Heart right ventricle (tissue), 16 donors: ENCODE measurements at regions not wholly inside any gene's neighbourhood (a gene's known extent, or its start where the extent isn't known, plus 50 kb on each side); places are given as distances from the start of the nearest gene placed in this dataset.
A peak's percentile ranks its signal among the peaks of the same experiment; 100 is the strongest.
"Not testable (repeated sequence)": the region's sequence is repeated elsewhere in the genome, so short reads cannot be mapped to it uniquely, and the experiment has no call there.

ENCODE experiments used
- ATAC-seq, 8 donors: fragments of 200-7000 bp; cut with Tn5 transposase; one replicate each; pipeline ENCODE4 v1.9.1; 2020; ENCODE audit warnings: mild to moderate bottlenecking in 8 of 8, moderate library complexity in 8 of 8, moderate number of reproducible peaks in 1 of 8
- DNase-seq, 2 donors: peaks; one replicate each; pipeline ENCODE4 v3.0.0-alpha.2; 2020
- H3K27ac ChIP-seq, 10 donors: fragments of 200-600 bp; sonication (generic) in 2 of 10; one replicate each; pipeline versions ENCODE4 v1.5.0 to v1.8.0; 2020 to 2022; ENCODE audit warnings: mild to moderate bottlenecking in 3 of 10
- H3K27me3 ChIP-seq, 7 donors: fragments of 200-600 bp; one replicate each; pipeline ENCODE4 v1.8.0; 2021 to 2022; ENCODE audit warnings: mild to moderate bottlenecking in 2 of 7
- H3K36me3 ChIP-seq, 9 donors: fragments of 200-600 bp; sonication (generic) in 1 of 9; one replicate each; pipeline versions ENCODE4 v1.5.0 to v1.8.0; 2020 to 2022; ENCODE audit warnings: mild to moderate bottlenecking in 2 of 9
- H3K4me1 ChIP-seq, 9 donors: fragments of 200-600 bp; sonication (generic) in 1 of 9; one replicate each; pipeline versions ENCODE4 v1.5.0 to v1.8.0; 2020 to 2022; ENCODE audit warnings: mild to moderate bottlenecking in 4 of 9
- H3K4me3 ChIP-seq, 10 donors: fragments of 200-600 bp; sonication (generic) in 2 of 10; one replicate each; pipeline versions ENCODE4 v1.5.0 to v1.8.0; 2020 to 2022; ENCODE audit warnings: mild to moderate bottlenecking in 7 of 10, moderate library complexity in 2 of 10
- H3K9me3 ChIP-seq, 11 donors: fragments of 200-600 bp in 10 of 11; sonication (generic) in 2 of 11; one replicate each; pipeline versions ENCODE4 v1.5.0 to v1.8.0; 2013 to 2022; ENCODE audit warnings: mild to moderate bottlenecking in 2 of 11, control low read depth in 1 of 11, moderate library complexity in 1 of 11
- CTCF ChIP-seq, 9 donors: fragments of 200-600 bp; sonication (generic) in 2 of 9; IDR thresholded peaks; one replicate each; pipeline versions ENCODE4 v1.5.0 to v1.8.0; 2021 to 2022; ENCODE audit warnings: antibody characterized with exemption in 9 of 9, mild to moderate bottlenecking in 5 of 9, moderate library complexity in 1 of 9
- WGBS, 2 donors: extraction: QIAGEN DNeasy Blood & Tissue Kit; methylation state at CpG; one replicate each; pipeline ENCODE4 v1.1.7; 2013; ENCODE audit warnings: inconsistent platforms in 1 of 2; 5-methylcytosine and 5-hydroxymethylcytosine counted together
- intact Hi-C, 10 donors: fragments of 100-400 bp; cut with DNase I; formaldehyde crosslinking; loops; one replicate each; pipeline versions ENCODE4 v1.11.1 to v1.14.2; 2022
- donor health status: Arrhythmogenic right ventricular cardiomyopathy.
- donor health status: ischemic (EF 13 %, LVEDD 7.1; RV severe dilation, severe dysfunction).
- donor health status: healthy with polysubstance abuse.
- donor health status: DM: no; HTN: yes; CAD: no.
- donor health status: DM: no; HTN: no; CAD: no.
- donor health status: ischemic (EF 25% LVEDD 6.9; RV normal size, moderate dysfunction).
- donor health status: ischemic (EF 25% LVEDD 5.7; RV mildly dilated, moderate dysfunction).
- donor health status: healthy.
- donor health status: DM: yes; HTN: yes; CAD: no.
- donor health status: Ischemic cardiomyopathy.
- donor health status: ischemic (EF 35%, LVEDD 5.7; RV mildly dilated, moderate dysfunction).
- donor health status: nonischemic (EF 11% LVEDD 7.7; RV severe dilation, severe dysfunction).
- donor health status: DM: yes; HTN: yes; CAD: no.
- donor health status: PGD.
- donor health status: ischemic (EF 29% LVEDD 5.4; RV normal size, mild dysfunction).
- donor health status: nonischemic (EF 23%, LVEDD 6.1; RV moderate dilation, normal function).

DNA sequence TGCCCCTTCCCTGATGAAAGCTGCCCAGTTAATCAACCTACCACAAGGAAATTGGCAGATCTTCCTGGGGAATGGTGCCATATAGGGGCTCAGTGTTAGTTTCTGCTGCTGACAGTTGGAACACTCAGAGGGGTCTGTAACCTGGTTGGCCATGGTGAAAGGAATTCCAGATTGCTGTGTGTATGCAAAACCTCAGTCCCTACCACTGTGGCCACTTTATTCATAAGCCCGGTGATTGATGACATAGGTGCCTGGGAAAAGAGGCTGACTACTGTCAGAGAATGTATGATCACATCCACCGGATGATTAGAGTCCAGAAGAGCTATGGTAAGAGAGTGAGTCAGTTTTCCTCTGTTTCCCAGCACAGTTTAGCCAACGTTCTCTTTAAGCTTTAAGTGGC is 363.9 kb upstream of the NPAP1 start:
- H3K9me3 ChIP-seq, H3K27ac ChIP-seq, intact Hi-C loops, H3K27me3 ChIP-seq, H3K4me3 ChIP-seq, DNase-seq, H3K4me1 ChIP-seq, H3K36me3 ChIP-seq: not testable (repeated sequence)
- WGBS, 2 donors = 37 to 45% methylated on average over 3 of the region's 3 CpGs
- peak in 1 of 8 donors; percentile 31 for ATAC-seq

DNA sequence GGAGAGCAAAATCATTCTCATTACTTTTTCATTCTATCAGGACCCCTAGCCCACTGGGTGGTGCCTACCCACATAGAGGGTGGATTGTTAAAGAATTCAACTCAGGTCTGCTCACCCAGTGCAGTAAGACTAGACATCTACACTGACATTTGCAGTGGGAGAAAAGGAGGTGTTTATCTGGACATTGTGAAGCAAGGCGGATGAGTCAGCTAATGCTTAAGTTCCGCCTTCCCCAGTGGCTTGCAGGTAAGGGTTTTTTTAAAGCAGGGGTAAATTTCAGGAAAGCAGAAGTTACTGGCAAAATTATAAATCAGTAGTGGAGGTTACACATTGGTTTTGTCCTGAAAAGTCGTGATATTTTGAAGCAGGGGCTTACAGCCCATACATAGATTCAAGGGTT is 359.2 kb upstream of the NPAP1 start:
- H3K4me1 ChIP-seq, H3K4me3 ChIP-seq, H3K36me3 ChIP-seq, H3K27ac ChIP-seq, H3K9me3 ChIP-seq, H3K27me3 ChIP-seq, ATAC-seq, intact Hi-C loops, DNase-seq: not testable (repeated sequence)
- 68 to 69% methylated on average over 3 of the region's 3 CpGs for WGBS, 2 donors

GRCh38 chr15:24318981-24319380 is 356.6 kb upstream of the NPAP1 start:
- H3K27me3 ChIP-seq = no peaks in the 10 kb centered on the region
- TF ChIP-seq CTCF (IDR thresholded peaks at IDR 0.05) = no peak
- H3K4me1 ChIP-seq = no peaks in the 10 kb centered on the region
- H3K27ac ChIP-seq = no peak overlapping the region
- no peaks in the 10 kb centered on the region for H3K36me3 ChIP-seq
- ATAC-seq (no peak), DNase-seq (no peak)
- no peaks in the 10 kb centered on the region for H3K9me3 ChIP-seq
- no peak overlapping the region for H3K4me3 ChIP-seq
- intact Hi-C loops = no loop called here

- not testable (repeated sequence) for H3K9me3 ChIP-seq, H3K27me3 ChIP-seq, DNase-seq, H3K27ac ChIP-seq, H3K4me1 ChIP-seq, H3K36me3 ChIP-seq, H3K4me3 ChIP-seq, ATAC-seq
- WGBS, 2 donors = 41 to 49% methylated on average over 5 of the region's 5 CpGs
- intact Hi-C loops = loop anchor here in 1 of 10 donors (10.0 kb wide), 1 partner anchor 211 kb away; no protein-coding TSS in a partner anchor
Observed at GRCh38 chr15:24324096-24324495, 351.5 kb upstream of the NPAP1 start.

GRCh38 chr15:24326513-24326912 is 349.1 kb upstream of the NPAP1 start:
- H3K9me3 ChIP-seq, H3K4me3 ChIP-seq, DNase-seq, H3K27me3 ChIP-seq, H3K4me1 ChIP-seq, H3K36me3 ChIP-seq, H3K27ac ChIP-seq: not testable (repeated sequence)
- ATAC-seq = peak in 2 of 8 donors; percentile 50 to 66
- 48 to 64% methylated on average over 1 of the region's 1 CpG for WGBS, 2 donors
- intact Hi-C loops = loop anchor here in 1 of 10 donors (10.0 kb wide), 1 partner anchor 208 kb away; no protein-coding TSS in a partner anchor

GRCh38 chr15:24331964-24332363 is 343.6 kb upstream of the NPAP1 start:
- ATAC-seq = not testable (repeated sequence)
- 73 to 82% methylated on average over 9 of the region's 9 CpGs for WGBS, 2 donors

GRCh38 chr15:24341876-24342275 is 333.7 kb upstream of the NPAP1 start:
- H3K27ac ChIP-seq, intact Hi-C loops, DNase-seq, H3K4me3 ChIP-seq, H3K36me3 ChIP-seq, H3K27me3 ChIP-seq, H3K4me1 ChIP-seq, ATAC-seq: not testable (repeated sequence)
- WGBS, 2 donors = 93 to 94% methylated on average over 8 of the region's 8 CpGs
- peaks cover 0 to 10% (median 0%) of the 10 kb centered on the region in 11 donors for H3K9me3 ChIP-seq

More at GRCh38 chr15:24331964-24332363, 343.6 kb upstream of the NPAP1 start:
- H3K27me3 ChIP-seq, H3K27ac ChIP-seq, H3K9me3 ChIP-seq, H3K4me1 ChIP-seq, intact Hi-C loops, H3K4me3 ChIP-seq, H3K36me3 ChIP-seq, DNase-seq: not testable (repeated sequence)

DNA sequence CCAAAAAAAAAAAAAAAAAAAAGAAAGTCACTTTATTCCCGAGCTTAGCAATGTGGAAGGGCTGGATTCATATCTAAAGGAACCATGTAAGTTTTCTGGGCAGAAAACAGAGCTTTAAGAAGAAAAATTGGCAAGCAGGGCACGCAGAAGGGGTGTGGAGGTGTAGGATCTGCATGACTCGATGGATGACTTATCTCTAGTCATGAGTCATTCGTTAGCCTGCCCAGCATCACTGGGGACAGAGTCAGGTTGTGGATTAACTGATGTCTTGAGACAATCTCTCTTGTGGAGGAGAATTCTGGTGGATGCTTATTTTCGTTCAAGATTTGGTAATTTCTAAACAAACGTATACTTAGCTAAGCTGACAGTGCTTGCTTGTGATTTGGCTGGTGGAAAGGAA is 322.8 kb upstream of the NPAP1 start:
- H3K9me3 ChIP-seq, H3K36me3 ChIP-seq, H3K4me3 ChIP-seq, DNase-seq, intact Hi-C loops, ATAC-seq, H3K27me3 ChIP-seq, H3K4me1 ChIP-seq, H3K27ac ChIP-seq: not testable (repeated sequence)
- WGBS, 2 donors = 51 to 56% methylated on average over 6 of the region's 6 CpGs

- H3K27me3 ChIP-seq, H3K27ac ChIP-seq, H3K36me3 ChIP-seq, H3K9me3 ChIP-seq, ATAC-seq, DNase-seq, intact Hi-C loops, H3K4me3 ChIP-seq, H3K4me1 ChIP-seq: not testable (repeated sequence)
- WGBS, 2 donors = 94% methylated on average over 3 of the region's 3 CpGs
Observed at GRCh38 chr15:24381103-24381502, 294.5 kb upstream of the NPAP1 start.

DNA sequence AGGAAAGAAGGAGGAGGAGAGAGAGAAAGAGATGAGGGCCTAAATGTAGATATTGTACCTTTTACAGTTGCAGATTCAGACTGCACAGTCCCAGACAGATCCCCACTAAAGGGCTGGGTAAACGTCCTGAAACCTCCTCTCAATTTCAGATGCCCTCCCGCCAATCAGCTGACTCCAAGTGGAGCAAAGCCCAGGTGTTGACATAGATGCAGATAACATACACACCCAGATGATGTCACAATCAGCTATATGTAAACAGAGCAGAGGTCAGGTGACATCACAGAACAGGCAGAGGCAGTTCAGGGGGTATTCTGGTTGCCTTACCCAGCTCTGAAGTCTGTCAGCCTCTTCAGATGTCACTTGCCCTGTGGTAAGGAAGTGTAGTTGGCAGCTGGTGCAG is 290.3 kb upstream of the NPAP1 start:
- 29 to 38% methylated on average over 2 of the region's 2 CpGs for WGBS, 2 donors

More for the DNA sequence above, 290.3 kb upstream of the NPAP1 start:
- H3K4me3 ChIP-seq, DNase-seq, intact Hi-C loops, H3K27ac ChIP-seq, H3K27me3 ChIP-seq, H3K9me3 ChIP-seq, H3K4me1 ChIP-seq, ATAC-seq, H3K36me3 ChIP-seq: not testable (repeated sequence)
